HG03460 (cell line): ENCODE measurements at regions not wholly inside any gene's neighbourhood (a gene's known extent, or its start where the extent isn't known, plus 50 kb on each side); places are given as distances from the start of the nearest gene placed in this dataset.

Experiments
- ATAC-seq: cut with Tn5 transposase; IDR thresholded peaks from one replicate; pipeline ENCODE4 v1.9.1; 2021; ENCODE audit not compliant: unreplicated experiment

DNA sequence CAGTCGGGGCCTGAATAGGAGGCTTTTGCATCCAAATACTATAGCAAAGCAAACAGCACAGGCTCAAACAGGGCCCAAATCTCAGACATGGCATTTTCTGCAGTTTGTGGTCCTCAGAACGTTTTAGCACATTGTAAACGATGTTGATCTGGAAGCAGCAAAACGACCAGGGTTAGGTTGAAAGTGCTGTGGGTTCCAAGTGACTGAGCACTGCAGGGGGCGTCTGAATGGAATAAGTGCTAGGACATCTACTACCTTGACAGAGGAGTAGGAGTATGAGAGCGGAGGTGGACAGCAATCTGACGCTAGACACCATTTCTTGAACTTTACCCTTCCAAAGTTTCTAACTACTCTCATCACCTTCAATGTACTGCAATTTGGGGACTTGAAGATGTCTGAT, 214.9 kb downstream of the BARHL2 start:
- no peak for ATAC-seq

DNA sequence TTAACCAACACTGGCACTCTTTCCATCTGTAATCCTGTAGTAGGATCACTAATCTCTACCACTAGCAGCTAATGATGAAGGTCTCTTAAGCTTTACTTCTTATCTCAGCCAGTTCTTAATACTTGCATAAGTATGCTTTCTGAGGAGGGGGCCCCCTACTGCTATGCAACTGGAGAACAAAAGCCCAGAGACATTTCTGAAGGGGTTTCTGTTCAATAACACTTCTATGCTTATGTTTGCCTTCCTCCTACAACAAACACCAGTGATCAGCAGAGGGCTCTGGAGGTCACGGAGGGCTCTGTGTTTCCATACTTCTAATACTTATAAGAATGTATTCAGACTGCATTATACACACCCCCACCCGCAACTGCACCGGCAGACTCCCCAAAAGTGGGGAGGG, 215.8 kb downstream of the BARHL2 start:
- no peak for ATAC-seq

DNA sequence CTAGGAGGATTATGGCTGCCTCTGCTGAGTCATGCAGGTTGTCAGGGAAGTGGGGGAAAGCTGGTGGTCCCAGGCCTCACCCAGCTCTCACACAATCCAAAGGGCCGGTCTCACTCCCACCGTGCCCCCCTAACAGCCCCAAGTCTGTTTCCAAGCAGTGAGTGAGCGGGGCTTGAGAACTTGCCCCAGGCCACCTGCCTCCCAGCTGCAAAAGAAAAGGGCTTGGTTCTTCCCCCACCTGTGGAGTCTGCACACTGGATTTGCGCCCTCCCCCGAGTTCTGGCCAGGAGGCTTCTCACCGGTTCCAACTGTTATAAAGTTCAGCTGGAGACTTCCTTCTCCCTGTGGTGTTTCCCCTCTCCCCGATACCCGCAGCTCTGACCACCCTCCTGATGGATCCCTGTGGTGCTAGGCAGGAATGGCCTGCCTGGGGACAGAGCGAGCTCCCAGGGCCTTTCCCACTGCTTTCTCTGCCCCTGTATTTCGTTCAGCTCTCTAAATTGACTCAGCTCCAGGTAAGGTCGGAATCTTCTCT, 222.3 kb downstream of the BARHL2 start:
- no peak for ATAC-seq

DNA sequence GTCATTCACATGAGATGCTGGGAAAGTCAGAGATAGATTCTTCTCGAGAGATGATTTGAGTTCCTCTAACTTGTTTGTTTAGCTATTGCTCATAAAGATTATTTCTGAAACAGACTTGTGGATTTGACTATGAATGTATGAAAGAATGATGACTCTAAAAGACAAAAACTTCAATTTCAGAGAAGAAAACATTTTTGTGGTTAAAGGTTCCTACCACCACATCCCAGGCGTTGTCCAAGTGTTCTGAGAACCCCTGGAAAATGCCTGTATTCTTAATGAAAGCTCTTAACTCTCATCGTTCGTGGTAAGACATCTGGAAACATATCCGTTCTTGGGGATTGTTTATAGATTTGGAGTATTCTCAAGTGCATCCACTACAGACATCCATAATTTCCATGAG, 228.7 kb downstream of the BARHL2 start:
- no peak for ATAC-seq

DNA sequence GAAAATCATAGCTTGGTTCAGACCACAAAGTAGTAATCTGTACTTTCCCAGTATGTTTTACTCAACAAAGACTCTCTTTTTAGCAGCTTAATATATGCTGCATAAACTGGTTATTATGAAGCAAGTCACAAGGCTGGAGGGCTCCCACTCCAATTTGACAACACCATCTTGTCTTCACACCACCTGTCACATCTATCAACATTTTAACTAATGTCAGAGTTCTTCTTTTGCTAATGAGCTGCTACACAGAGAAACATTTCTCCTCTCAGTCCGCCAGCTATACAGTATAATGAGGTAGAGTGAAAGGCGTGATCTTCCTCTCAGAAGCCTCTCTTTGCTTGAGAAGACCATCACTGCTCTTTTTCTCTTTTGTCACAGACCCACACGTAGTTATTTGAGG, 230.1 kb downstream of the BARHL2 start:
- ATAC-seq = no peak

DNA sequence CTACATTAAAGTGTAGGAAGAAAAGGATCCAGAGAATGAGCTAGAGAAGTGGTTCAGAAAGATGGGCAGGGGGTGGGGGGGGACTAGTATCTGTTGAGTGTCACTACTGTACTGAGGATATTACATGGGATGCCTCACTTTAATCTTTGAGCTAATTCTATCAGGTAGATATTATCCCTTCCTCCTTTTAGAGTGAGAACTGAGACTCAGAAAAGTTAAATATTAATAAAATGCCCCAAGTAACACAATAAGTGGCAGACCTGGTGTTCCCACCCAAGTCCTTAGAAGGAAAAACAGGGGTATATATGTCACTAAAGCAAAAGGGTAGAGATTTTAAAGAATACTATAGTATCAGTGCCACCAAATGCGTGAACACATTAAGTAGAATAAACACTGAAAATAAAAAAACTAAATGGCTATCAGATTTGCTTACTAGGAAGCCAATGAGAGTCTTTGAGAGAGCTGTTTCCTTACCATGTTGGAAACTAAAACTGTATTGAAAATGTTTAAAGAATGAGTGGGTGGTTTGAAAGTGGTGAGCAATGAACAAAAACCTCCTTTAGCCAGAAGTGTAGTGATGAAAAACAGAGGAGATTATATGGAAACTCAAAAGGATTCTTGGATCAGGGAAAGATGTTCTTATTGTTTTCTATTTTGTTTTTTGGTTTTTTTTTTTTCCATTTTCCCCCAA, 230.8 kb downstream of the BARHL2 start:
- ATAC-seq = no peak

DNA sequence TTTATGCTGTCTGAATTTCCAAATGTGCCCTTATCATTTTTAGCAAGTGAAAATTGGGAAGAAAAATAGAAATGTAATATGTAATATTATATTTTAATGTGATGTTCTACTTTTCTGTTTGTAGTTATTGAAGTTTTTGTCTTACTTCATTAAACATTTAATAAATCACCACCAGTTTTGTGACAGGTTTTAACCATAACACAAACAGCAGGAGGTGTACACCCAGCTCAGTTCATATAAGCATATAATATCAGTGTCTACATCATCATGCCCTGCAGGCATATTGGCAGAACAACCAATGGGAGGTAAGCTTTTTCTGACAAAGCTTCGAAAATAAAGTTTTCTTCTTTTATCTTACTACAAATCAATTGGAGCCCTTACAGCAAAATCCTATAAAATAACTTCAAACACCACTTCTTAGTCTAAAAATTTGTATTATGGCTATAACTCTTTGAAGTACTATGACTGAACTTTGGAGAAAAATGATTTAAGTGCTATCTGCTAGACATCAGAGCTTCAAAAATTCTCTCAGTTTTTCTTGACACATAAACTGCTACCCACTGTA, 236.7 kb downstream of the BARHL2 start:
- no peak for ATAC-seq

DNA sequence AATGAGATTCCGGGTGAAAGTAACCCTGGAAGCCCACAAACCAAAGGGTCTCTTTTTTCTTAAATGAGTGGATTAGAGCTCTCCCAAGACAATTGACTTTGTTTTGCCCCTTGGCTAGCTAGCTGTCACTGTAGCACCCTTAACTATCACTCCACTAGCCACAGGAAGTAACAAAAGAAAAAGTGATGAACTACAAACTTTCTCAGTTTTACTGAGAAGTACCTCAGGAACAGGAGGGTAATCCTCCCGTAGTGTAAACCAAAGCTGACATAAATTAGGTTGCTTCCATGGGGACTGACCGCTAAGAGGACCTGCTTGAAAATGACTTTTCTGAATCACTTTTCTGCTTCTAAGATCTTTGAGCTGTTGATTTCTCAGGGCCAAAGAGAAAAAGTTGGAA, 240.1 kb downstream of the BARHL2 start:
- ATAC-seq = no peak

DNA sequence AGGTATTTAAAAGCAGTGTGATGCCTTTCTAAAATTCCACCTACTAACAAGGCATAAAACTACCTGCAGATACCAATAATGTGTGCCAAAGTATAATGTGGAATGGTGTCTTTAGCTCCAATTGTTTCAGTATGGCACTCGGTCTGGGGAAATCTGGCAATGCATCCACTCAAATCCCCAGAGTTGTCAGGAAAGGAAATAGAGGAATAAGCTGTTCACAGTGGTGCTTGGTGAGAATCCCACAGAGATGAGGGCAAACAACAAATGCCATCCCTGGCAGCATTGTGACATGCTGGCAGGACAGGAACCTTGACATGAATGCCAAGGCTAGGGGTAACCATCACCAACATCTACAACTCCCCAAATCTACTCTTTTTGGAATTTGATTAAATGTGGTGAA, 240.7 kb downstream of the BARHL2 start:
- ATAC-seq = no peak

DNA sequence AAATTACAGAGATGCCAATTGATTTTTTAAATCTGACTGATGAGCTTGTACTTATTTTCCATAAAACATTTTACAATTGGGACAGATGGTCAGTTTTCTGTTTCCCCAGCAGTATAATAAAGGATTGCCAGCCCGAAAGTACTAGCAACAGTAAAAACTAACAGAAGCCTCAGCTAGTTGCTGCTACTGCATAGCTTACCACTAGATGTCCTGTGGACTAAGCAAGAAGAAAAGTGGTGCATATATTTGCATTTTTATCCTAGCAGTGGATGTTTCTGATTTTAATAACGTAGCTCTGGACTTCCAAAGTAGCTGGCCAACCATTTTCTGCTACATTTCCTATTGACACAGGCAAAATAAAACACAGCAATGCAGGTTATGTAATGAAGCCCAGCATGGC, 241.5 kb downstream of the BARHL2 start:
- no peak for ATAC-seq

DNA sequence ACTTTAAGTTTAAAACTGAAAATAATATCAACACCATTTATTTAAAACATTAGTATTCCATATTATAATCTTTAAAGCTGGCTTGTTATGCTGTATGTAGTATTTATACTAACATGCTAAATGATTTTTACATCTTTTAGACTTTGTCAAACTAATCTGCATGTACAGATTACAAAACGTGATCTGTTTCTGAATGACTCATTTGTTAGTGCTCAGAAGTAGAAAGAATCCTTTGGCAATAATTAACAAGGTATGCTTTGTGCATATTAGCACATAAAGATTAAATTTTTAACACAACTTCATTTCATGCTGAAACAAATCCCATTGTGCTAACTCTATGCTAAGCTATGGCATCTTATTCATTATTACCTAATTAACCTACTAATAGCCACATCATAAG, 242.4 kb downstream of the BARHL2 start:
- ATAC-seq = no peak

DNA sequence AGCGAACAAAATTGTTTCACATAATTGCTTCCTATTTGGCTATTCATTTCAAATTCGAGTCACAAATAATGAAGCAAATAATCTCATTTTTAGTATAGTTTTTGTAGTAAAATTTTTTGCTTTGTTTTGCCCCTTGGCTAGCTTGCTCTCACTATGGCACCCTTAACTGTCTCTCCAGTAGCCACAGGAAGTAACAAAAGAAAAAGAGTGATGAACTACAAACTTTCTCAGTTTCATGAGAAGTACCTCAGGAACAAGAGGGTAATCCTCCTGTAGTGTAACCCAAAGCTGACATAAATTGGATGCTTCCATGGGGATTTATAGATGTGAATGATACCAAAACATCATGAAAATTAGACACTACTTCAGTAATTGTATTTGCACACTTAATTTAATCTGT, 242.9 kb downstream of the BARHL2 start:
- ATAC-seq = no peak

DNA sequence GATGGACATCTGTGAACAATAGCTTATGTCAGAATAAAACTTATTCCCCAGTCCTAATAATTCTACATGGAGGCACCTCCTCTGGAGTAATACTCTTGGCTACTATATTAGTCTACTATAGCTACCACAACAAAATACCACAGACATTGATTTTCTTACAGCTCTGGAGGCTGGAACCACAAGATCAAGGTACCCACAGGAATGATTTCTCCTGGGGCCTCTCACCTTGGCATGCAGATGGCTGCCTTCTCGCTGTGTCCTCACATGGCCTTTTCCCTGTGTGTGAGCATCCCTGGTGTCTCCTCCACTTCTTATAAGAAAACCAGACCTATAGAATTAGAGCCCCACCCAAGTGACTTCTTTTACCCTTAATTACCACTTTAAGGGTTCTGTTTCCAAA, 244.3 kb downstream of the BARHL2 start:
- ATAC-seq = no peak

DNA sequence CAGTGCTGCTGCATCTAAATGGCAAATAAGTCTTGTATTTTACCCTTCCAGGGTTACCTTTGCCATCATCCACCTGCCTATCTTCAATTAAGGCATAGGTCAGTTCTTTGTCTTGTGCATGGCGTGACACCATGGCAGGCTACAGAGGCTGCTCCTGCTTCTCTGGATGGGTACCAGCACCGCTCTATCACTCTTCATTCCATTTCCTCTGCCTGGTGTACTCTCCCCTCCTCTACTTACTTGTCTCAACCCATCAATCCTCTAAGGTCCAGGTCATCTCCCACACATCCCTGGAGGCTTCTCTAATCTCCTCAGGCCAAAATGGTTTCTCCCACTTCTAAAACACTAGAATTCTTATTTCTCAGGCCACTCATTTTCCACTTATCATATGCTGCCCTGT, 257.5 kb downstream of the BARHL2 start:
- no peak for ATAC-seq

DNA sequence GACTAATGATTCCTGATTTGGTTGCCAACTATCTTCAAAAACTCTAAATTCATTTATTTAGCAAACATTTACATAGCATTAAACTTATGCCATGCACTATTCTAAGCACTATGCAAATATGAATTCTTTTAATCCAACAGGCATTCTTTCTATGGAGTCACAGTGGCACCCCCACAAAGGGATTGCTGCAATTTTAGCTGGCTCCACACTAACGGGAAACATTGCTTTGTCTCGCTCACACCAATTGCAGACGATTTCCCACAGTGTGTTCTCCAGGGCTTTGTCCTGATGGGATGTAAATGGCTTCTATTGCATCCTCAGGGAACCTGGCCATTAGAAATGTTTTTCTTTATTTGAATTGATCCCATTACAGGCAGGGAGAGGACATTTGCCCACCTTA, 259.1 kb downstream of the BARHL2 start:
- ATAC-seq = no peak

DNA sequence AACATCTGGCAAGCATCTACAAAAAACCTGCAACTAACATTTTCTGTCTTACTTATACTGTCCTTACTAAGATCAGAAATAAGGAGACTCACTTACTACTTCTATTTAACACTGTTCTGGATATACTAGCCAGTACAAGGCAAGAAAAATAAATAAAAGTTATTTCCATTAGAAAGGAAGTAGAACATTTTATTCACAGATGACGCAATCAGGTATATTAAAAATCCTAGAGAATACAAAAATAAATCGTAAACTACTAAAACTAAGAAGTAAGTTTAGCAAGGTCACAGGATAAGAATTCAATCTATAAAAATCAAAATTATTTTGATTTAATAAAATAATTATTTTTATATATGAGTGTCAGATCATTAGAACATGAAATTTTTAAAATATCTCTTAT, 264.6 kb downstream of the BARHL2 start:
- no peak for ATAC-seq

DNA sequence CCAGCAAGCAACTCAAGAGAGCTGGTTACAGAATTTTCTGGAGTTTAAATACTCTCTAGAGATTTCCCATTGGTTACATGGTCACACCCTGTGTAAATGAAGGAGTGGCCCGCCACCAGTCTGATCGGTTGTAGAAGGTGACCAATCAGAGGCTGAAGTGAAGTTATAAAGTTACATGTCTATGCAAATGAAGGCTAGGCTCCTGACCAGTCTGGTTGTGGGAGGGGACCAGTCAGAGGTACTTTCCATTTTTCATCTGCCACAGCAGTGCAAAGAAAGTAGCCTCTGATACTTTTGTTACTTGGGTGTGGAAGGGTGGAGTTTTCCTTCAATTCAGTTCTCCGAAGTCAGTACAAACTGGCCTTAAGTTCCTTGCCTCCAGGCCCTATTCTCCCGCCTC, 273.7 kb downstream of the BARHL2 start:
- no peak for ATAC-seq

DNA sequence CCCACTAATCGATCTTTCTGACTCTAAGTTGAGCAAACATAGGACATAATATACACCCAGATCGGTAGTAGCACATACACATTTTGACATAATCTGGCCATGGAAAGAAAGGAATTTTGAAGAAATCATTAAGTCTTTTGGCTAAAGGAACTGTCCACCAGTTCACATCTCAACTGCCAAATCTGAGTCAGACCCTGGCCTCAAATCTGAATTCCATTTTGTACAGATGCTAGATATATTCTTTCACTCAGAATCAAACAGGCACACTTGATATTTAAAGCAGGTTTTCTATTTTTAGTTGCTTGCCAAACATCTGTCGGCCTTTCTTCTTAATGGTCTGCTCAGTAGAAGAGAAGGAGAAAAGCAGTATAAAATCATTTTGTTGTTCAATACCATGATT, 281.8 kb downstream of the BARHL2 start:
- no peak for ATAC-seq

DNA sequence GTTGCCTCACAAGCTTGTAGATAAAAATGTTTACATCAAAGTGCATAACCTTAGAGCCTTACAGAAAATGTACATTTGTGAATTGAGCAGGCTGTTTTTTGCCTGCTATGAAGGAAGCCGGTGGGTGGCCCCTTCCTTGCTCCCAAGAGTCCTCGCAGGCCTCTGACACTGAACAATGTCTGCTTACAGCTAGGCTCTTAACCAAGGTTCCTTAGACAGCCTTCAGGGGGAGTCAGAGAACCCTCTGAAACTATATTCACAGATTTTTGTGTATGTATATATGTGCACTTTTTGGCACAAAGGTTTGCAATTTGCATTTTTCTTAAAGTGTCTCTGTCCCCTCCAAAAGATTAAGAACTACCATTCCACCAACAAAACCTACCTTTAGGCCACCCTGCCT, 282.6 kb downstream of the BARHL2 start:
- ATAC-seq = no peak

DNA sequence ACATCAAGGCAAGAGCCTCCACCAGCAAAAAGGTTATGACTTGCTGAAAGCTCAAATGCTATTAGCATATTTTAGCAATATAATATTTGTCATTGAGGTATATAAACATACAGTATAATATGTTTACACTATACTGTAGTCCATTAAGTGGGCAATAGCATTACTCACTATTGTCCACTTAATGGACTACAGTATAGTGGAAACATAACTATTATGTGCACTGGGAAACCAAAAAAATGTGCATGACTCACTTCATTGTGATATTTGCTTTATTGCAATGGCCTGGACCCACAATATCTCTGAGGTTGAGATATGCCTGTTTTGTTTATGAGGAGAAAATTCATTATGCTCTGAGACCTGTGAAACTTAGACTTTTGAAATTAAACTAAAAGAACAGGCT, 300.0 kb downstream of the BARHL2 start:
- ATAC-seq = no peak

DNA sequence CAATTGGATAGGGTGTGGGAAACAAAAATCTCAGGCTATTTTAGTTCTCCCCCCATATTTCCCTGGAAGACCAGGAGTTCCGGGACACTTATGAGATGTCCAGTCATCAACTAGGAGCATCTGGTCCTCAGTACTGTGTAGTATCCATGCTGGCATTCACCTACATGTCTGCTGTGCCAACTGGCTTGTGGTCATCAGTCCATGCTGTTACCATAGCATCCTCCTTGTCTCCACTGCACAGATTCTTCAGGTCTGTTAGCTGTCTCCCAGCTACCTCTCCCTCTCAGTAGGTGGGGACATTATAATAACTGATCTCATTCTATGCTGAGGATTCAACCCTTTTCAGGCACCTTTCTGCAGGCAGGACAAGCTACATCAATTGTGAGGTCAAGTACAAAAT, 302.9 kb downstream of the BARHL2 start:
- no peak for ATAC-seq

DNA sequence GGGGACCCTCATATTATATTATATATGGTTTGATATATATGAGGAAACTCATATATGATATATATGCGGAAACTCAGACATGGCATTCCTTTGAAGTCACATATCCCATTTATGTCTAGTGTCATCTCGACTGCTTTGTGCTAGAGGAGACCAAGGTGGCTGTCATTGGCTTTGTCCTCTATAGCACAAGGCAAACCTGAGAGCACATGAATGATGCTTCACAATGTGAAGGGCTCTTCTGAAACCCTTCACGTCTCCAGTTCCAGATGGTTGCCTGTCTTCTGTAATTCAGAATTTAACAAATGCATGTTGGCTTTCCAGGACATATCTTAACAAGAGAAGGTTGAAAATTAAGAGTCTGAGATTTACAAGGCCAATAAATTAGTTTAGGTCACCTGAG, 303.6 kb downstream of the BARHL2 start:
- ATAC-seq = no peak

DNA sequence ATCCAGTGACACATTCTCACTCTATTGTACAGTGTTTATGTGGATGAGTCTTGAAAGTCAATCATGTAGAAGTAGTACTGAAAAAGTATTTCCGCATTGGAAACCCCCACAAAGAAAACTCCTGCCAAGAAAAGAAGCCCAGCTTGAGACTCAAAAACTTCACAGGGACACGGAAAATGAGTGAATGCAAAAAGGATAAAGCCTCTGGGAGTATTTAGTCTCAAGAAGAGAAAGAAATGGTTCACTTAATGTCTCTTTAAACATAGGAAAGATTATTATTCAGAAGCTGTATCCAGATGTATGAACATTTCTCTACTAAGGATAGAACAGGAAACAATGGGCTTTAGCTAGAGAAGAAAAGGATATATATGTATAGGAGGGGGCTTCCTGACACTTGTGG, 304.5 kb downstream of the BARHL2 start:
- ATAC-seq = no peak
